ENCODE measurements at regions not wholly inside any gene's neighbourhood (a gene's known extent, or its start where the extent isn't known, plus 50 kb on each side); places are given as distances from the start of the nearest gene placed in this dataset.
A peak's percentile ranks its signal among the peaks of the same experiment; 100 is the strongest.
"Not testable (repeated sequence)": the region's sequence is repeated elsewhere in the genome, so short reads cannot be mapped to it uniquely, and the experiment has no call there.

DNA sequence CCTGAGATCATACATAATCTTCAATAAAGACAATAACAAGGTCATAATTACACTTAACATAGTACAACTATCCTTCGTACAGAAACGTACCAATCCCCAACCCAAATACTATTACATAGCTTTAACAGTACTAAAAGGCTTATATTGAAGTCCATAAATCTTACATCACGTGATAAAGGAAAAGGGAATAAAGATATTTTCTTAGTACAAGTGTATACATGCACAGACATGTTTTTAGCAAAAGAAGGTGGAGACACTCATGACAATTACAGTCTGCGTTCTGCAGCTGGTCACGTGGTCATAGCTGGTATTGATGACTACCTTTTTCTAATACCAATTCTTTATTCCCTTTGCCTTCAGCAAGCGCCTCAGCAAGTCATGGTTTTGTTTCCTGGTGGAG is 464.5 kb upstream of the SLITRK5 start:
- no peak for DNase-seq (ENCODE audit: low spot score)

GRCh38 chr13:87207280-87208003 is 463.7 kb upstream of the SLITRK5 start:
- no peak for DNase-seq (ENCODE audit: low spot score)

- DNase-seq (ENCODE audit: low spot score) = no peak
Observed at GRCh38 chr13:87208636-87209035, 462.5 kb upstream of the SLITRK5 start.

GRCh38 chr13:87234981-87235380 is 436.2 kb upstream of the SLITRK5 start:
- no peak for DNase-seq (ENCODE audit: low spot score)

- DNase-seq (ENCODE audit: low spot score) = no peak
Observed at GRCh38 chr13:87235621-87236020, 435.6 kb upstream of the SLITRK5 start.

DNA sequence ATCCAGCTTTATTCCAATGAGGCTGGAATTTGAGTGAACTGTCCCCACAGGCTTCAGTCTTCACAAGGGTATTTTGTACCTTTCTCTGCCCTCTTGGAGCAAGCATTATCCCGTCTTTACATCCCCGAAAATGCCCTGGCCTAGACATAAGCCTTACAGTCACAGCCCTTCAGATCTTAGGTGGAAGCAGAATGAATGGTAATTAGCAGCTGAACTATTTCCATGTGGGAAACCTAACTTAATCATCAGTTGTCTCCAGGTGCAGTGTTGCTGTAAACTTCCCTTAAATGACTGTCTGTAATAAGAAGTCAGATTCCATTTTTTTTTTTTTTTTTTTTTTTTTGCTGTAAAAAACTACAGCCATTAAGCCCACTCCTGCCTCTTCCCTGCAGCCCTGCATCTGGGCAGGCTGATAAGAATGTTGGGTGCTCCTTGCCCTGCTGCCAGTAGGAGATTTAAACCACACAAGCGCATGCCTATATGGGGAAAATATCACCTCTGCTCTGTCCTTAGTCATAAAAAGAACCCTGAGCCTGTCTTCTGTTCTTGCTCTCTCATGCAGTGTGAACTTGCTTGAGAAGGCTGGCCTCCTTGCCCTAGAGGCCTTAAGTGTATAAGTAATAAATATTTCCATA is 426.8 kb upstream of the SLITRK5 start:
- DNase-seq (ENCODE audit: low spot score) = peak; percentile 36

DNA sequence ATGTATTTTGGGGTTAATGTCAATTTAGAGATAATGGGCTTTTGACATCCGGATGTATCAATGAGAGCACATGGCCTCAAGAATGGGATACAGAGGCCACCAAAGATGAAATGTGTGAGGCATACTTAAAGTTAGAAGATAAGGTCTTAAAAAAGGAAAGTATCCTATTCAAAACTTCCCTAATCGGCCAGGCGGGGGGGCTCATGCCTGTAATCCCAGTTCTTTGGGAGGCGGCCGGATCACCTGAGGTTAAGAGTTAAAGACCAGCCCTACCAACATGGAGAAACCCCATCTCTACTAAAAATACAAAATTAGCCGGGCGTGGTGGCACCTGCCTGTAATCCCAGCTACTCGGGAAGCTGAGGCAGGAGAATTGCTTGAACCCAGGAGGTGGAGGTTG is 421.3 kb upstream of the SLITRK5 start:
- not testable (repeated sequence) for DNase-seq (ENCODE audit: low spot score)

GRCh38 chr13:87255394-87255793 is 415.8 kb upstream of the SLITRK5 start:
- no peak for DNase-seq (ENCODE audit: low spot score)

DNA sequence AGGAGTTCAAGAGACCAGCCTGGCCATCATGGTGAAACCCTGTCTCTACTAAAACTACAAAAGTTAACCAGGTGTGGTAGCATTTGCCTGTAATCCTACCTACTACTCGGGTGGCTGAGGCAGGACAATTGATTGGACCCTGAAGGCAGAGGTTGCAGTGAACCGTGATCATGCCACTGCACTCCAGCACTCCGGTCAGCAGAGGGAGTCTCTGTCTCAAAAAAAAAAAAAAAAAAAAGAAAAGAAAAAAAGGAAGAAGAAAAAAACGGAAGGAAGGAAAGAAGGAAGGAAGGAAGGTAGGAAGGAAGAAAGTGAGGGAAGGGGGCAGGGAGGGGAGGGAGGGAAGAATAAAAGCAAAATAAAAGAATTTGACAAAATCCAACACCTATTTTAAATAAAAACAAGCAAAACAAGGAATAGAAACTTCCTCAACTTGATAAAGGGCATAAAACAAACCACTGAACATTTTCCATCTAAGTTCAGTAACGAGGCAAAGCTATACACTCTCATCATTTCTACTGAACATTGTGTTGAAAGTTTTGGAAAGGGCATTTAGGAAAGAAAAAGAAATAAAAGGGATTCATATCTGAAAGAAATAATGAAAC is 411.6 kb upstream of the SLITRK5 start:
- DNase-seq (ENCODE audit: low spot score) = no peak

GRCh38 chr13:87274209-87274819 is 396.9 kb upstream of the SLITRK5 start:
- peak; percentile 27 for DNase-seq (ENCODE audit: low spot score)

DNA sequence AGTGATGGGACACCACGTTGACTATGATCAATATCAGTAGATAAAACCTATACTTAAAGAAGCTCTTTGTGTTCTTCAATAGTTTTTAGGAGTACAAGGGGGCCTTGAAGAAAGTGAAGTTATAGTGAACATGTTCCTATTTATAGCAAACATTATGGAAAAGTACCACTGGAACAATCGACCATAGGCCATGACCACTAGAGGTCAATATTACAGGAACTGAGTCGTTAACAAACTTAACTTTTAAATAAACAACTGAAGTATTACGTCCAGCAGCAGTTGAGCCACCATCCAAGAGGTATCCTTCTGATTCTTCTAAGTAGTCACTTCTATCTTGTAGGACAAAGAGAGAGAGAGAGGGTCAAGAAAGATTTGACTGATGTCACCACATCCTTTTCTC is 391.0 kb upstream of the SLITRK5 start:
- DNase-seq (ENCODE audit: low spot score) = no peak

- DNase-seq (ENCODE audit: low spot score) = no peak
Observed at GRCh38 chr13:87287721-87288120, 383.4 kb upstream of the SLITRK5 start.

GRCh38 chr13:87295636-87296035 is 375.5 kb upstream of the SLITRK5 start:
- DNase-seq (ENCODE audit: low spot score) = no peak

- no peak for DNase-seq (ENCODE audit: low spot score)
Observed at GRCh38 chr13:87302034-87302433, 369.1 kb upstream of the SLITRK5 start.

GRCh38 chr13:87302931-87303330 is 368.2 kb upstream of the SLITRK5 start:
- no peak for DNase-seq (ENCODE audit: low spot score)

GRCh38 chr13:87311165-87311564 is 360.0 kb upstream of the SLITRK5 start:
- DNase-seq (ENCODE audit: low spot score) = no peak

DNA sequence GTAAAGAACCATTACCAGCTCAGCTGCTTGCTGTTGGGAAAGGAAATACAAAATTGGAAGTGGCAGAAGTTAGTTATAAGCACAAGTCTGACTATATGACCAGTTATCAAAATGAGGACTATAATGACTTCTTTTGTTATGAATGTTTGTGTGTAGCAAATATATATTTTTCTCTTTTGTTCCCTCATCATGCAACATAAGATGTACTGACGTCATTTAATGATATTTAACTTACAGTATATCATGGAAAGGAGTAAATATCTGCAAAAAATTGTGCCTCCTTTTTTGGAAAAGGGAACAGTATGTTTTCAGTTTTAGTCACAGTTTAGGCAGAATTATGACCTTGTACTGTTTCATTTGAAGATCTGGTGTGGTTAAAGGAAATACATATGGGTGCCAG is 356.3 kb upstream of the SLITRK5 start:
- DNase-seq (ENCODE audit: low spot score) = no peak

- no peak for DNase-seq (ENCODE audit: low spot score)
Observed at GRCh38 chr13:87322386-87322785, 348.8 kb upstream of the SLITRK5 start.

GRCh38 chr13:87324558-87324957 is 346.6 kb upstream of the SLITRK5 start:
- DNase-seq (ENCODE audit: low spot score) = no peak

DNA sequence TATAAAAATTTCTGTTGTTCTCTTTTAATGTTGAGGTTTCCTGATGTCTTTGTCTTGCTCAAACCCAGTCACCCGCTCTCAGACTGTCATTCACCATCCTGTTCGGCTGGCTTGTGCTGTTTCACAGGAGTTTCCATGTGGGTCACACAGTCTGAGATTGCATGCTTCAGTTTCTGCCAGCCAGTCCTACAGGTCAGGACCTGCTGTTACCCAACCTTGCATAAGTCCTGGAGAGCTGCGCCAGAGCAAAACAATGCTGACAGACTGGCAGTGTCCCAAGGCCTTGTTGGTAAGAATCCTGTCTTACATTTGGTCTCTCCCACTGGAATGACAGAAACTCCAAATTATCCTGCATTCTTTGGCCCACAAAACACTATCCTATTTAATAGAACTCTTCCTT is 340.0 kb upstream of the SLITRK5 start:
- no peak for DNase-seq (ENCODE audit: low spot score)

DNA sequence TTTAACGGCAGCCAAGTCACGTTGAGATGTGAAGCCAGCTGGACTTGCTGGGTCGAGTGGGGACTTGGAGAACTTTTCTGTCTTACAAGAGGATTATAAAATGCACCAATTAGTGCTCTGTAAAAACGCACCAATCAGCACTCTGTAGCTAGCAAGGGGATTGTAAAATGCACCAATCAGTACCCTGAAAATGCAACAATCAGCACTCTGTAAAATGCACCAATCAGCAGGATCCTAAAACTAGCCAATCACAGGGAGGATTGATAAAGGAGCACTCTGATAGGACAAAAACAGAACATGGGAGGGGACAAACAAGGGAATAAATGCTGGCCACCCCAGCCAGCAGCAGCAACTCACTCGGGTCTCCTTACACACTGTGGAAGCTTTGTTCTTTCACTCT is 337.6 kb upstream of the SLITRK5 start:
- no peak for DNase-seq (ENCODE audit: low spot score)

DNA sequence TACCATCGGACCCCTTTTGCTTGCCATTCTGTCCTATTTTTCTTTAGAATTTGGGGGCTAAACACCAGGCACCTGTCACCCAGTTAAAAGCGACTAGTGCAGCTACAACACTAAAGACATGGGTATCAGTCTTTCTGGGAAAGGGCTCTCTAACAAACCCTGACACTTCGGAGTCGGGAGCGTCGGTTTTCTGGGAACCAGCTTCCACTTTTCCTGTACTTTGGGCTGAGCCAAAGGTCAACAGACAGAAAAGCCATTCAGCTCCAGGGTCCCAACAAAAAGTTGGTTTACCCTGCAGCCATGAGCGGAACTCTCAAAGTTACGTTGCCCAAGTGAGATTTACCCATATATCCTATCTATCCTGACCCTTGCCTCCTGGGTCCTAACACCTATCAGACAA is 337.0 kb upstream of the SLITRK5 start:
- no peak for DNase-seq (ENCODE audit: low spot score)

DNA sequence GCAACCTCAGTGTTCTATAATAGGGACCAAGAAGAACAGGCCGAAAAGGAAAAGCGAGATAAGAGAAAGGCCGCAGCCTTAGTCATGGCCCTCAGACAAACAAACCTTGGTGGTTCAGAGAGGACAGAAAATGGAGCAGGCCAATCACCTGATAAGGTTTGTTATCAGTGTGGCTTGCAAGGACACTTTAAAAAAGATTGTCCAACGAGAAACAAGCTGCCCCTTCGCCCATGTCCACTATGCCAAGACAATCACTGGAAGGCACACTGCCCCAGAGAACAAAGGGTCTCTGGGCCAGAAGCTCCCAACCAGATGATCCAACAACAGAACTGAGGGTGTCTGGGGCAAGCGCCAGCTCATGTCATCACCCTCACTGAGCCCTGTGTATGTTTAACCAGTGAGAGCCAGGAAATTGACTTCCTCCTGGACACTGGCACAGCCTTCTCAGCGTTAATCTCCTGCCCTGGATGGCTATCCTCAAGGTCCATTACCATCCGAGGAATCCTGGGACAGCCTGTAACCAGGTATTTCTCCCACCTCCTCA is 334.8 kb upstream of the SLITRK5 start:
- not testable (repeated sequence) for DNase-seq (ENCODE audit: low spot score)

Measured in hematopoietic multipotent progenitor cell treated with erythropoietin and hydrocortisone succinate and interleukin-3 and kit ligand, for 15 days (in vitro differentiated cells).